SK-N-SH (cell line): ENCODE measurements at regions not wholly inside any gene's neighbourhood (a gene's known extent, or its start where the extent isn't known, plus 50 kb on each side); places are given as distances from the start of the nearest gene placed in this dataset.

ENCODE experiments used
- MXI1 ChIP-seq: IDR thresholded peaks from 2 replicates; pipeline ENCODE4 v1.6.1; 2012; ENCODE audit warnings: mild to moderate bottlenecking, low read depth, low read length, improper control_type of control experiment
- NFIC ChIP-seq: IDR thresholded peaks from 2 replicates; pipeline ENCODE4 v1.4.0; 2012; ENCODE audit warnings: borderline replicate concordance
- POLR2AphosphoS5 ChIP-seq: IDR thresholded peaks from 2 replicates; pipeline ENCODE4 v1.6.1; 2012; ENCODE audit warnings: low read depth, low read length
- RAD21 ChIP-seq: IDR thresholded peaks from 2 replicates; pipeline ENCODE4 v1.6.1; 2012; ENCODE audit warnings: mild to moderate bottlenecking, low read length
- RCOR1 ChIP-seq: fragments of 150-350 bp; IDR thresholded peaks from 2 replicates; pipeline ENCODE4 v1.6.1; 2017; ENCODE audit warnings: antibody characterized with exemption, low read length
- RFX5 ChIP-seq: IDR thresholded peaks from 2 replicates; pipeline ENCODE4 v1.6.1; 2012; ENCODE audit warnings: mild to moderate bottlenecking, improper control_type of control experiment, low read length
- TEAD4 ChIP-seq: IDR thresholded peaks from 2 replicates; pipeline ENCODE4 v1.4.0; 2012; ENCODE audit warnings: mild to moderate bottlenecking, borderline replicate concordance; ENCODE audit not compliant: insufficient read depth
- TF ChIP-seq, protein P1 (sequence below): fragments of 200-600 bp; sonication (generic); IDR thresholded peaks from 2 replicates; pipeline ENCODE4 v1.6.1; 2017; ENCODE audit warnings: antibody characterized with exemption, mild to moderate bottlenecking, moderate library complexity

DNA sequence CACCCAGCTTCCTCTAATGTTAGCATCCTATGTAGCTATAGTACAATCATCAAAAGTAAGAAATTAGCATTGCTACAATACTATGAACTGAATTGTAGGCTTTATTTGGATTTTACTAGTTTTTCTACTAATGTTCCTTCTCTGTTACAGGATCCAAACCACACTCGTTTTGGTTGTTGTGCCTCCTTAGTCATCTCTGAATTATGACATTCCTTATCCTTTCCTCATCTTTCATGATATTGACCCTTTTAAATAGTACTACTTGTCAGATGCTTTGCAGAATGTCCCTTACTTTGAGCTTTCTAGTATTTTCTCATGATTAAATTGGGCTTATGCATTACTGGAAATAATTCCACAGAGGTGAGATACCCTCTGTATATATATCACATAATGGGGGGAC is 265.4 kb downstream of the VPS13C start:
- TF ChIP-seq TEAD4 = no peak
- TF ChIP-seq, protein P1, sequence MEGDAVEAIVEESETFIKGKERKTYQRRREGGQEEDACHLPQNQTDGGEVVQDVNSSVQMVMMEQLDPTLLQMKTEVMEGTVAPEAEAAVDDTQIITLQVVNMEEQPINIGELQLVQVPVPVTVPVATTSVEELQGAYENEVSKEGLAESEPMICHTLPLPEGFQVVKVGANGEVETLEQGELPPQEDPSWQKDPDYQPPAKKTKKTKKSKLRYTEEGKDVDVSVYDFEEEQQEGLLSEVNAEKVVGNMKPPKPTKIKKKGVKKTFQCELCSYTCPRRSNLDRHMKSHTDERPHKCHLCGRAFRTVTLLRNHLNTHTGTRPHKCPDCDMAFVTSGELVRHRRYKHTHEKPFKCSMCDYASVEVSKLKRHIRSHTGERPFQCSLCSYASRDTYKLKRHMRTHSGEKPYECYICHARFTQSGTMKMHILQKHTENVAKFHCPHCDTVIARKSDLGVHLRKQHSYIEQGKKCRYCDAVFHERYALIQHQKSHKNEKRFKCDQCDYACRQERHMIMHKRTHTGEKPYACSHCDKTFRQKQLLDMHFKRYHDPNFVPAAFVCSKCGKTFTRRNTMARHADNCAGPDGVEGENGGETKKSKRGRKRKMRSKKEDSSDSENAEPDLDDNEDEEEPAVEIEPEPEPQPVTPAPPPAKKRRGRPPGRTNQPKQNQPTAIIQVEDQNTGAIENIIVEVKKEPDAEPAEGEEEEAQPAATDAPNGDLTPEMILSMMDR = no peak
- no peak for TF ChIP-seq MXI1
- TF ChIP-seq POLR2AphosphoS5 = no peak
- no peak for TF ChIP-seq RAD21
- no peak for TF ChIP-seq RCOR1
- no peak for TF ChIP-seq RFX5
- TF ChIP-seq NFIC = no peak
